GM19452 (cell line): ENCODE measurements at regions not wholly inside any gene's neighbourhood (a gene's known extent, or its start where the extent isn't known, plus 50 kb on each side); places are given as distances from the start of the nearest gene placed in this dataset.
"Not testable (repeated sequence)": the region's sequence is repeated elsewhere in the genome, so short reads cannot be mapped to it uniquely, and the experiment has no call there.

ENCODE experiments used
- ATAC-seq: cut with Tn5 transposase; IDR thresholded peaks from one replicate; pipeline ENCODE4 v1.9.1; 2021; ENCODE audit not compliant: unreplicated experiment

- no peak for ATAC-seq
Measured at GRCh38 chr9:710951-711745, 130.3 kb upstream of the DMRT1 start.

GRCh38 chr9:711761-712553 lies 129.5 kb upstream of the DMRT1 start:
- ATAC-seq: no peak

- ATAC-seq: no peak
Measured at GRCh38 chr9:712643-713042, 128.9 kb upstream of the DMRT1 start.

GRCh38 chr9:713091-713490 lies 128.4 kb upstream of the DMRT1 start:
- ATAC-seq: no peak

- no peak for ATAC-seq
Measured at GRCh38 chr9:714675-715074, 126.8 kb upstream of the DMRT1 start.

GRCh38 chr9:715300-715699 lies 126.2 kb upstream of the DMRT1 start:
- ATAC-seq: no peak

GRCh38 chr9:715743-716400 lies 125.6 kb upstream of the DMRT1 start:
- no peak for ATAC-seq

- ATAC-seq: no peak
Measured at GRCh38 chr9:717722-718121, 123.8 kb upstream of the DMRT1 start.

- ATAC-seq: no peak
Measured at GRCh38 chr9:720239-720881, 121.1 kb upstream of the DMRT1 start.

- no peak for ATAC-seq
Measured at GRCh38 chr9:722388-722980, 119.0 kb upstream of the DMRT1 start.

- ATAC-seq: not testable (repeated sequence)
Measured at GRCh38 chr9:724461-724860, 117.0 kb upstream of the DMRT1 start.

- ATAC-seq: no peak
Measured at GRCh38 chr9:726005-726404, 115.5 kb upstream of the DMRT1 start.

GRCh38 chr9:727767-728166 lies 113.7 kb upstream of the DMRT1 start:
- ATAC-seq: no peak

GRCh38 chr9:728535-728934 lies 113.0 kb upstream of the DMRT1 start:
- no peak for ATAC-seq

- ATAC-seq: no peak
Measured at GRCh38 chr9:731474-731873, 110.0 kb upstream of the DMRT1 start.

GRCh38 chr9:734831-735511 lies 106.5 kb upstream of the DMRT1 start:
- no peak for ATAC-seq

- no peak for ATAC-seq
Measured at GRCh38 chr9:737400-738120, 103.9 kb upstream of the DMRT1 start.

- no peak for ATAC-seq
Measured at GRCh38 chr9:738209-738915, 103.1 kb upstream of the DMRT1 start.

- ATAC-seq: no peak
Measured at GRCh38 chr9:739362-739761, 102.1 kb upstream of the DMRT1 start.
